IPS-15b (cell line): ENCODE measurements at regions not wholly inside any gene's neighbourhood (a gene's known extent, or its start where the extent isn't known, plus 50 kb on each side); places are given as distances from the start of the nearest gene placed in this dataset.

ENCODE experiments used
- H3K27me3 ChIP-seq: one replicate; pipeline ENCODE4 v1.6.1; 2013; ENCODE audit warnings: low read length; ENCODE audit not compliant: control insufficient read depth, insufficient read depth
- H3K36me3 ChIP-seq: one replicate; pipeline ENCODE4 v1.6.1; 2013; ENCODE audit warnings: low read length; ENCODE audit not compliant: control insufficient read depth, insufficient read depth
- H3K4me1 ChIP-seq: one replicate; pipeline ENCODE4 v1.6.1; 2013; ENCODE audit warnings: mild to moderate bottlenecking, low read length; ENCODE audit not compliant: control insufficient read depth, insufficient read depth
- H3K4me3 ChIP-seq: one replicate; pipeline ENCODE4 v1.5.1; 2013; ENCODE audit warnings: low read depth, low read length
- H3K9ac ChIP-seq: one replicate; pipeline ENCODE4 v1.6.1; 2013; ENCODE audit warnings: low read depth, mild to moderate bottlenecking, low read length
- H3K9me3 ChIP-seq: one replicate; pipeline ENCODE4 v1.6.1; 2013; ENCODE audit warnings: mild to moderate bottlenecking, low read length; ENCODE audit not compliant: control insufficient read depth, insufficient read depth

- no peak overlapping the region for H3K4me3 ChIP-seq
- no peaks in the 10 kb centered on the region for H3K4me1 ChIP-seq
- peaks cover 4% of the 10 kb centered on the region for H3K9me3 ChIP-seq
- no peaks in the 10 kb centered on the region for H3K36me3 ChIP-seq
- no peaks in the 10 kb centered on the region for H3K27me3 ChIP-seq
- H3K9ac ChIP-seq: no peak overlapping the region
These were observed 88.6 kb downstream of the B3GNT2 start for GRCh38 chr2:62284471-62284870.

DNA sequence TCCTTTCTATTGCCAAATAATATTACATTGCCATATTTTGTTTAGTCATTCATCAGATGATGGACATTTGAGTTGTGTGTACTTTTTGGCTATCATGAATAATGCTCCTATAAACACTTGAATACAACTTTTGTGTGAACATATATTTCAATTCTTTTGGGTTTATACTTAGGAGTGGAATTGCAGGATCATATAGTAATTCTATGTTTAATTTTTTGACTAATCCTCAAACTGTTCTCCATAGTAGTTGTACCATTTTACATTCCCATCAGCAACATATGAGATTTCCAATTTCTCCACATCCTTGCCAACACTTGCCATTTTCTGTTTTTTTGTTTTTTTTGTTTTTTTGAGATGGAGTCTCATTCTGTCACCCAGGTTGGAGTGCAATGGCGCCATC is 87.2 kb downstream of the B3GNT2 start:
- H3K36me3 ChIP-seq: peaks cover 4% of the 10 kb centered on the region
- H3K9me3 ChIP-seq: peaks cover 8% of the 10 kb centered on the region
- H3K9ac ChIP-seq: no peak overlapping the region
- no peak overlapping the region for H3K4me3 ChIP-seq
- no peaks in the 10 kb centered on the region for H3K4me1 ChIP-seq
- no peaks in the 10 kb centered on the region for H3K27me3 ChIP-seq

DNA sequence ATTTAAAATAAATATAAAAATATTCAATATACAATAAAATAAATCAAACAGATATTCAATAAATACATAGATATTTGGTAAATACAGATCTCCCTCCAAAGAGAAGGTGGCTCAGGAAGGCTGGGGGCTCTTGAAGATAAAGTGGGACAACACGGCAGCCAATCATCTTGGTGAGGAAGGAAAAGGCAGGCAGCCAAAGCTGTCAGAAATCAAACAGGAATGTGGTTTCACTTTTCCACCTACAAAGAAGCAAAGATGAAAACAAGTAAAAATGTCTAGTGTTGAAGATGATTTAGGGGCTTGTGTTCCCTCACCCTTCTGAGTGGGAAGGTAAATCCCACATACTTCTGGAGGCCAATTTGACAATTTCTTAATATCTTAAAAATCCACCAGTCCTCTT is 85.7 kb downstream of the B3GNT2 start:
- H3K9me3 ChIP-seq: peaks cover 23% of the 10 kb centered on the region
- no peak overlapping the region for H3K4me3 ChIP-seq
- H3K4me1 ChIP-seq: no peaks in the 10 kb centered on the region
- H3K27me3 ChIP-seq: no peaks in the 10 kb centered on the region
- peaks cover 5% of the 10 kb centered on the region for H3K36me3 ChIP-seq
- no peak overlapping the region for H3K9ac ChIP-seq

DNA sequence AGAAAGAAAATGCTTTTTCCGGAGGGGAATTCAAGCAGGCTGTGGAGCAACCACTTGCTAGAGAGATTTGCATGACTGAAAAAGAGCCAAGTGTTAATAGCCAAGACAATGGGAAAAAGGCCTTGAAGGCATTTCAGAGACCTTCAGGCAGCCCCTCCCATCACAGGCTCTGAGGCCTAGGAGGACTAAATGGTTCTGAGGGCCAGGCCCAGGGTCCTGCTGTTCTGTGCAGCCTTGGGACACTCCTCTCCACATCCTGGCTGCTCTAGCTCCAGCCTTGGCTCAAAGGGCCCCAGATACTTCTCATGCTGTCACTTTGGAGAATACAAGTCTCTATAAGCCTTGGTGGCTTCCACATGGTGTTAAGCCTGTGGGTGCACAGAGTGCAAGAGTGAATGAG is 81.8 kb downstream of the B3GNT2 start:
- Histone ChIP-seq H3K4me1 (no peaks in the 10 kb centered on the region), H3K27me3 (no peaks in the 10 kb centered on the region), H3K9me3 (peaks cover 28% of the 10 kb centered on the region), H3K36me3 (peaks cover 5% of the 10 kb centered on the region), H3K4me3 (no peak overlapping the region), H3K9ac (no peak overlapping the region)
